ENCODE measurements at regions not wholly inside any gene's neighbourhood (a gene's known extent, or its start where the extent isn't known, plus 50 kb on each side); places are given as distances from the start of the nearest gene placed in this dataset.

DNA sequence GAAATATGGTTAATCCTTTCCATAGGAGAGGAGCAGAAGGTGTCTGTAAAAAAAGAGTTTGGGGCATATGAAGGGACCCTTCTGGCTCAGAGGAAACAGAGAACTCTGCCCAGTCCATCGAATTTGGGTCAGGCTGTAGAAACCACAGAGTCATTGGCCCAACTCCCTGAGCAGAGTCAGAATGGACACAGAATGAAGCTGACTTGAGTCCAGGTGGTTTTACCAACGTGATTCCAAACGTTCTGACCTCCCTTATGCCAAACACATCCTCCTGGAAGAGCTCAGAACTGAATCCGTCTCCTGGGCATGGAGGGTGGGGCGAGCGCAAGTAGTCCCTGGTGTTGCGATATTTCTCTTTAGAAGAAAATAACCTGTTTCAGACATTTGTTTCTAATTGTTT, 138.8 kb downstream of the DAD1 start:
- no TSS peak for BruUV-seq (replicated peaks)
- TF ChIP-seq ZBED1 (IDR thresholded peaks at IDR 0.05; ENCODE audit: borderline replicate concordance), result no peak
- no peak for TF ChIP-seq BCL3 (IDR thresholded peaks at IDR 0.05; ENCODE audit: borderline replicate concordance, insufficient read depth, low read depth, low read length, poor library complexity, severe bottlenecking)
- no peak for TF ChIP-seq BMI1 (IDR thresholded peaks at IDR 0.05; ENCODE audit: borderline replicate concordance)
- TF ChIP-seq SIX5 (IDR thresholded peaks at IDR 0.05; ENCODE audit: low read depth, low read length, severe bottlenecking), result no peak
- no peak for TF ChIP-seq MTA3 (IDR thresholded peaks at IDR 0.05; ENCODE audit: borderline replicate concordance, low read length)
- TF ChIP-seq, protein P1, sequence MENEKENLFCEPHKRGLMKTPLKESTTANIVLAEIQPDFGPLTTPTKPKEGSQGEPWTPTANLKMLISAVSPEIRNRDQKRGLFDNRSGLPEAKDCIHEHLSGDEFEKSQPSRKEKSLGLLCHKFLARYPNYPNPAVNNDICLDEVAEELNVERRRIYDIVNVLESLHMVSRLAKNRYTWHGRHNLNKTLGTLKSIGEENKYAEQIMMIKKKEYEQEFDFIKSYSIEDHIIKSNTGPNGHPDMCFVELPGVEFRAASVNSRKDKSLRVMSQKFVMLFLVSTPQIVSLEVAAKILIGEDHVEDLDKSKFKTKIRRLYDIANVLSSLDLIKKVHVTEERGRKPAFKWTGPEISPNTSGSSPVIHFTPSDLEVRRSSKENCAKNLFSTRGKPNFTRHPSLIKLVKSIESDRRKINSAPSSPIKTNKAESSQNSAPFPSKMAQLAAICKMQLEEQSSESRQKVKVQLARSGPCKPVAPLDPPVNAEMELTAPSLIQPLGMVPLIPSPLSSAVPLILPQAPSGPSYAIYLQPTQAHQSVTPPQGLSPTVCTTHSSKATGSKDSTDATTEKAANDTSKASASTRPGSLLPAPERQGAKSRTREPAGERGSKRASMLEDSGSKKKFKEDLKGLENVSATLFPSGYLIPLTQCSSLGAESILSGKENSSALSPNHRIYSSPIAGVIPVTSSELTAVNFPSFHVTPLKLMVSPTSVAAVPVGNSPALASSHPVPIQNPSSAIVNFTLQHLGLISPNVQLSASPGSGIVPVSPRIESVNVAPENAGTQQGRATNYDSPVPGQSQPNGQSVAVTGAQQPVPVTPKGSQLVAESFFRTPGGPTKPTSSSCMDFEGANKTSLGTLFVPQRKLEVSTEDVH (IDR thresholded peaks at IDR 0.05; ENCODE audit: low read depth, partially characterized antibody), result no peak
- no peaks in the 10 kb centered on the region for H3K9me3 ChIP-seq (replicated peaks; ENCODE audit: control insufficient read depth, insufficient read depth, low read length)
- RAD21 ChIA-PET (ENCODE audit: unreplicated experiment), result interaction anchor here (0.9 to 4.9 kb wide), 7 partner anchors 9 to 224 kb away, joined by 3 to 37 read pairs (median 8); no protein-coding TSS in a partner anchor
- H3K36me3 ChIP-seq (ENCODE audit: control insufficient read depth in 2 of 2, insufficient read depth in 2 of 2, low read length in 1 of 2), result no peaks in the 10 kb centered on the region
- SMC1A ChIA-PET (ENCODE audit: uncharacterized antibody, unreplicated experiment), result interaction anchor here (0.6 to 10.3 kb wide), 7 partner anchors 11 to 61 kb away, joined by 3 to 152 read pairs (median 5); no protein-coding TSS in a partner anchor
- POLR2A ChIA-PET, result interaction anchor here (0.7 to 4.5 kb wide), 3 partner anchors 10 to 29 kb away, joined by 3 to 26 read pairs (median 5); no protein-coding TSS in a partner anchor
- ATAC-seq (no peak), DNase-seq (ENCODE audit: low read depth, low spot score) (no peak), FAIRE-seq (no peak)
- peaks cover 25% of the 10 kb centered on the region for H3K4me1 ChIP-seq (ENCODE audit: control insufficient read depth, insufficient read depth, low read length)
- in situ Hi-C loops (cut with MboI), result no loop called here
- CTCF ChIA-PET, result interaction anchor here (1.1 to 7.0 kb wide), 9 partner anchors 9 to 131 kb away, joined by 3 to 45 read pairs (median 10); no protein-coding TSS in a partner anchor
- 53% methylated on average over 7 of the region's 7 CpGs for WGBS (ENCODE audit: insufficient coverage, insufficient replicate concordance, low lambda C conversion rate, missing lambda C conversion rate)
- no peak overlapping the region for H2AFZ ChIP-seq (ENCODE audit: control insufficient read depth, low read depth, low read length)
- H3K9ac ChIP-seq (ENCODE audit: control insufficient read depth, insufficient read depth, low read length), result no peak overlapping the region
- H3K27me3 ChIP-seq (replicated peaks in 1 of 2; ENCODE audit: control insufficient read depth in 2 of 2, insufficient read depth in 2 of 2, low read length in 1 of 2), result no peaks in the 10 kb centered on the region
- no peaks in the 10 kb centered on the region for H3K79me2 ChIP-seq (ENCODE audit: control insufficient read depth, insufficient read depth, low read length)
- intact Hi-C loops (cut with micrococcal nuclease; ENCODE audit: unreplicated experiment), result no loop called here
- H3K4me2 ChIP-seq (ENCODE audit: control insufficient read depth, insufficient read depth), result no peak overlapping the region
- H3K27ac ChIP-seq (ENCODE audit: control insufficient read depth, insufficient read depth), result no peak overlapping the region
- H4K20me1 ChIP-seq (ENCODE audit: control insufficient read depth, insufficient read depth), result no peaks in the 10 kb centered on the region
- H3K4me3 ChIP-seq, result no peak overlapping the region
